ENCODE measurements at regions not wholly inside any gene's neighbourhood (a gene's known extent, or its start where the extent isn't known, plus 50 kb on each side); places are given as distances from the start of the nearest gene placed in this dataset.

- FAIRE-seq (no peak), DNase-seq (ENCODE audit: low spot score in 2 of 2) (no peak)
Observed at GRCh38 chr1:55428231-55428630, 213.1 kb upstream of the USP24 start.

GRCh38 chr1:55427606-55428005, 212.4 kb upstream of the USP24 start:
- FAIRE-seq (no peak), DNase-seq (ENCODE audit: low spot score in 2 of 2) (no peak)

- FAIRE-seq: no peak
- DNase-seq (ENCODE audit: low spot score in 2 of 2): no peak
Observed at GRCh38 chr1:55426619-55427018, 211.5 kb upstream of the USP24 start.

- no peak for FAIRE-seq
Observed at GRCh38 chr1:55426156-55426555, 211.0 kb upstream of the USP24 start.

GRCh38 chr1:55425310-55425930, 210.3 kb upstream of the USP24 start:
- DNase-seq (ENCODE audit: low spot score in 2 of 2) (no peak), FAIRE-seq (no peak)

More at GRCh38 chr1:55426156-55426555, 211.0 kb upstream of the USP24 start:
- DNase-seq (ENCODE audit: low spot score in 2 of 2): no peak

- no peak for FAIRE-seq
- no peak for DNase-seq (ENCODE audit: low spot score in 2 of 2)
Observed at GRCh38 chr1:55423376-55423775, 208.2 kb upstream of the USP24 start.

- FAIRE-seq (no peak), DNase-seq (ENCODE audit: low spot score in 2 of 2) (no peak)
Observed at GRCh38 chr1:55420929-55421716, 206.0 kb upstream of the USP24 start.

- DNase-seq (ENCODE audit: low spot score in 2 of 2): no peak
- no peak for FAIRE-seq
Observed at GRCh38 chr1:55420026-55420425, 204.9 kb upstream of the USP24 start.

GRCh38 chr1:55418208-55419000, 203.2 kb upstream of the USP24 start:
- DNase-seq (ENCODE audit: low spot score in 2 of 2): no peak
- no peak for FAIRE-seq

- no peak for DNase-seq (ENCODE audit: low spot score in 2 of 2)
- FAIRE-seq: no peak
Observed at GRCh38 chr1:55416164-55416842, 201.1 kb upstream of the USP24 start.

- FAIRE-seq: no peak
Observed at GRCh38 chr1:55413286-55413685, 198.1 kb upstream of the USP24 start.

GRCh38 chr1:55412060-55412459, 196.9 kb upstream of the USP24 start:
- DNase-seq (ENCODE audit: low spot score in 2 of 2) (no peak), FAIRE-seq (no peak)

More at GRCh38 chr1:55413286-55413685, 198.1 kb upstream of the USP24 start:
- no peak for DNase-seq (ENCODE audit: low spot score in 2 of 2)

GRCh38 chr1:55402671-55403464, 187.7 kb upstream of the USP24 start:
- DNase-seq (ENCODE audit: low spot score in 2 of 2): no peak

GRCh38 chr1:55402142-55402541, 187.0 kb upstream of the USP24 start:
- DNase-seq (ENCODE audit: low spot score in 2 of 2) (no peak), FAIRE-seq (no peak)

More at GRCh38 chr1:55402671-55403464, 187.7 kb upstream of the USP24 start:
- no peak for FAIRE-seq

- DNase-seq (ENCODE audit: low spot score in 2 of 2) (no peak), FAIRE-seq (no peak)
Observed at GRCh38 chr1:55400508-55400907, 185.3 kb upstream of the USP24 start.

GRCh38 chr1:55399346-55399745, 184.2 kb upstream of the USP24 start:
- FAIRE-seq (no peak), DNase-seq (ENCODE audit: low spot score in 2 of 2) (no peak)

- no peak for FAIRE-seq
- no peak for DNase-seq (ENCODE audit: low spot score in 2 of 2)
Observed at GRCh38 chr1:55396381-55396891, 181.3 kb upstream of the USP24 start.

- FAIRE-seq (no peak), DNase-seq (ENCODE audit: low spot score in 2 of 2) (no peak)
Observed at GRCh38 chr1:55388960-55389359, 173.8 kb upstream of the USP24 start.

GRCh38 chr1:55387145-55387544, 172.0 kb upstream of the USP24 start:
- FAIRE-seq (no peak), DNase-seq (ENCODE audit: low spot score in 2 of 2) (no peak)

GRCh38 chr1:55386456-55386855, 171.3 kb upstream of the USP24 start:
- no peak for FAIRE-seq
- DNase-seq (ENCODE audit: low spot score in 2 of 2): no peak
